ENCODE measurements at regions not wholly inside any gene's neighbourhood (a gene's known extent, or its start where the extent isn't known, plus 50 kb on each side); places are given as distances from the start of the nearest gene placed in this dataset.

DNA sequence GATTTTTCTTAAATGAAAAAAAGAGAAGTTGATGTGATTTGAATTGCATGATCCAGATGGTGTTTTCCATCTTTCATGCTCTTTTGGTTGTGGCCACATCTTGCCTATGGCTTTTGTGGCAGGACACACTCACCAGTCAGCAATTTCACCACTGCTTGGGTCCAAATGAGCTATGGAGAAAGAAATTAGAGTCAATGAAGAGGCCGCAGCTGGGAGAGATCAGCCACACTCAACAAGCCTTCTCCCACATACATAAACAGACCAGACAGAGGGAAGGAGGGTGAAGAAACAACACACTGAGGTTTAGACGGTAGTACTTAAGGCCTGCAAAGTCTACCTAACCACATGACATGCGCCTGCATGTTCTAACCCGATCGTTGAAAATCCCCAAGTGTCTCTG lies 110.7 kb upstream of the CDIN1 start:
- Histone ChIP-seq H4K20me1 (ENCODE audit: insufficient read depth) (no peaks in the 10 kb centered on the region), H3K27me3 (ENCODE audit: insufficient read depth, low read length) (no peaks in the 10 kb centered on the region), H3K9me2 (ENCODE audit: insufficient read depth) (no peaks in the 10 kb centered on the region), H3K36me3 (ENCODE audit: control insufficient read depth in 1 of 2, insufficient read depth in 2 of 2, low read length in 2 of 2) (no peaks in the 10 kb centered on the region), H3K9me3 (ENCODE audit: control insufficient read depth in 1 of 2, insufficient read depth in 1 of 2, low read depth in 1 of 2, low read length in 2 of 2) (no peaks in the 10 kb centered on the region), H2AFZ (ENCODE audit: low read depth, low read length, poor library complexity, severe bottlenecking) (no peak overlapping the region), H3K4me1 (ENCODE audit: control insufficient read depth in 1 of 2, insufficient read depth in 2 of 2, low read length in 2 of 2) (no peaks in the 10 kb centered on the region), H3K79me2 (ENCODE audit: insufficient read depth, low read length) (no peaks in the 10 kb centered on the region), H3K4me3 (replicated peaks in 1 of 2; ENCODE audit: low read depth in 1 of 2, low read length in 2 of 2) (no peak overlapping the region), H3K9ac (ENCODE audit: low read length) (no peak overlapping the region), H3K27ac (ENCODE audit: low read depth, low read length) (no peak overlapping the region), H3K4me2 (ENCODE audit: low read length) (no peak overlapping the region)
- ChIA-PET RAD21 (ENCODE audit: low non-redundant PET in 1 of 2, low total read pairs in 2 of 2, uncharacterized antibody in 2 of 2, unreplicated experiment in 2 of 2) (no interaction called here), CTCF (no interaction called here), POLR2A (no interaction called here)
- no peak for TF ChIP-seq CEBPB (IDR thresholded peaks at IDR 0.05; ENCODE audit: low read depth)
- TF ChIP-seq SRF (IDR thresholded peaks at IDR 0.05; ENCODE audit: low read depth), result no peak
- no peak for TF ChIP-seq ELF1 (IDR thresholded peaks at IDR 0.05; ENCODE audit: borderline replicate concordance, low read depth)
- no peak for TF ChIP-seq POLR2A (IDR thresholded peaks at IDR 0.05; ENCODE audit: borderline replicate concordance, extremely low read depth, insufficient read depth, insufficient read length)
- TF ChIP-seq, protein P1, sequence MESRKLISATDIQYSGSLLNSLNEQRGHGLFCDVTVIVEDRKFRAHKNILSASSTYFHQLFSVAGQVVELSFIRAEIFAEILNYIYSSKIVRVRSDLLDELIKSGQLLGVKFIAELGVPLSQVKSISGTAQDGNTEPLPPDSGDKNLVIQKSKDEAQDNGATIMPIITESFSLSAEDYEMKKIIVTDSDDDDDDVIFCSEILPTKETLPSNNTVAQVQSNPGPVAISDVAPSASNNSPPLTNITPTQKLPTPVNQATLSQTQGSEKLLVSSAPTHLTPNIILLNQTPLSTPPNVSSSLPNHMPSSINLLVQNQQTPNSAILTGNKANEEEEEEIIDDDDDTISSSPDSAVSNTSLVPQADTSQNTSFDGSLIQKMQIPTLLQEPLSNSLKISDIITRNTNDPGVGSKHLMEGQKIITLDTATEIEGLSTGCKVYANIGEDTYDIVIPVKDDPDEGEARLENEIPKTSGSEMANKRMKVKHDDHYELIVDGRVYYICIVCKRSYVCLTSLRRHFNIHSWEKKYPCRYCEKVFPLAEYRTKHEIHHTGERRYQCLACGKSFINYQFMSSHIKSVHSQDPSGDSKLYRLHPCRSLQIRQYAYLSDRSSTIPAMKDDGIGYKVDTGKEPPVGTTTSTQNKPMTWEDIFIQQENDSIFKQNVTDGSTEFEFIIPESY (IDR thresholded peaks at IDR 0.05; ENCODE audit: extremely low read depth, insufficient replicate concordance, low read length), result no peak
- TF ChIP-seq JUND (IDR thresholded peaks at IDR 0.05), result no peak
- no peak for TF ChIP-seq SP1 (IDR thresholded peaks at IDR 0.05; ENCODE audit: low read depth)
- TF ChIP-seq, protein P2, sequence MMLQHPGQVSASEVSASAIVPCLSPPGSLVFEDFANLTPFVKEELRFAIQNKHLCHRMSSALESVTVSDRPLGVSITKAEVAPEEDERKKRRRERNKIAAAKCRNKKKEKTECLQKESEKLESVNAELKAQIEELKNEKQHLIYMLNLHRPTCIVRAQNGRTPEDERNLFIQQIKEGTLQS (IDR thresholded peaks at IDR 0.05), result no peak
- no peak for TF ChIP-seq ZNF274 (IDR thresholded peaks at IDR 0.05; ENCODE audit: low read depth, low read length)
- ATAC-seq, result no peak
- intact Hi-C loops (cut with micrococcal nuclease), result no loop called here
- BruUV-seq (replicated peaks), result no TSS peak
- no peak for DNase-seq (ENCODE audit: low read depth, low spot score)

Data from HCT116 (cell line).